GDM1 (cell line): ENCODE measurements at regions not wholly inside any gene's neighbourhood (a gene's known extent, or its start where the extent isn't known, plus 50 kb on each side); places are given as distances from the start of the nearest gene placed in this dataset.
"Not testable (repeated sequence)": the region's sequence is repeated elsewhere in the genome, so short reads cannot be mapped to it uniquely, and the experiment has no call there.

Source experiments
- DNase-seq: peaks from one replicate; lab custom pipeline; 2025; lab: John Stamatoyannopoulos, UW

DNA sequence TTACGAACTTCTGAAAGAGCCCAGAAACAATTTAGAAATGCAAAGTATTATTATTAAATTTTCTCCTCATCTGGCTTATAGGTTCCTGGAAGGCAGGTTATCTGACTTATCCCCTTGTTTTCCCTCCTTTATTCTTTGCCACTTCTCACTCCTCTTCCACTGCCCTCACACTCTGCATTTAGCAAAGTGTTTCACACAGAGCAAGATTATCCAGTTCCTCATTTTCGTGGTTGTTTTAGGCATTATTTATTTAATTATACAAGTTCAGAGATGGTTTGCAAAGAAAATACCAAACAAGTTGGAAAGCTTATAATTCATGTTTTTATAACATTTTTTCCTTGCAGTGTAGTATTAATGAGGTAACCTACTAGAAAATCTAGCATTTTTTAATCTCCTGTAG is 544.9 kb downstream of the NSUN3 start:
- no peak for DNase-seq

DNA sequence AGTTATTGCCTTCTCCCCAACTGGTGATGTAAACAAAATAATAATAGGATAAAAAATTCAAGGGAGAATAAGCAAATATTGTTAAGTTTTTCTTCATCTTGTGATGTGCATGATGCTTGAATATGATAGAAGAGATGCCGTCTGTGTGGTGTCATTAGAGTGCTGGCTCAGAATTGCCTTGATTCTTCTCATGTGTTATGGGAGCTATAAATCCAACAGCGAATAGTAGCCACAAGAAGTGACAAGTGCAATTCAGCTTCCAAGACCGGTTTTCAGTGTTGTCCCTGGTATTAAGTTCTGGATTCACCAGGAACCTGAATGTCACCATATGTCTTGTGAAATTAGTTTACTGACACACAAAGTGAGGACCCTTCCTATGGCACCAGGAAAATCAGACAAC is 547.0 kb downstream of the NSUN3 start:
- DNase-seq: no peak

DNA sequence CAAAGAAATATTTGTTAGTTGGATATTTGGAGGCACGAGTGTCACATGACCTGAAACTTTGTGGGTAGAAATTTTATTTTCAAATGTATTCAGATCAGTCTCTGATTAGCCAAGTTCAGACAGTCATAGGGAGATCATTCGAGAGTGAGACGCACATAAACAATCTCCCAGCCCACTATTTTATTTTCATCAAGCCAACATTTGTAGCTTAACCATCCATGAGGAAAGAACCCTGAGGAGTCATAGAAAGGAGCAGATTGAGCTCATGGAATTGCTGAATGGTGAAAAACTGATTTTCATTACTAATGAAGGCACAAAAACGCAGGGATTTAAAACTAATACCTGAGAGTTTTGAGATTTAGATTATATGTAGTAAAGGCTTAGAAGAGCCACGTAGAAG is 548.7 kb downstream of the NSUN3 start:
- DNase-seq: no peak

DNA sequence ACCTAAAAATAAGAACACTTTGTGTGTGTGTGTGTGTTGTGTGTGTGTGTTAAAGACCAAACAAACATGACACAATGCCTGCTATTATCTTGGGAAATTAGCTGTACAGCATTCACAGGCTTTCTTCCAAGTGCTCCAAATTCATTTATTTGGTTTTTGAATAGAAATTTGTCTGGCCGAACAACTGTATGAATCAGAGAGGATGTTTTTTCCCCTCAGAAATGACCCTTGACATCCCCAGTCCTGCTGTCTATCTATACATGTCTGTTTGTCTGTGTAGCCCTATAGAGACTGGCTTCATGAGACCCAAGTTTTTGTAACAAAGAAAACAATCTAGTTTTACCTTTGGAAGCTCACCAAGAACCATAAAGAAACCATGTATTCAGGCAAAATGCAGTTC is 549.8 kb downstream of the NSUN3 start:
- DNase-seq: no peak

DNA sequence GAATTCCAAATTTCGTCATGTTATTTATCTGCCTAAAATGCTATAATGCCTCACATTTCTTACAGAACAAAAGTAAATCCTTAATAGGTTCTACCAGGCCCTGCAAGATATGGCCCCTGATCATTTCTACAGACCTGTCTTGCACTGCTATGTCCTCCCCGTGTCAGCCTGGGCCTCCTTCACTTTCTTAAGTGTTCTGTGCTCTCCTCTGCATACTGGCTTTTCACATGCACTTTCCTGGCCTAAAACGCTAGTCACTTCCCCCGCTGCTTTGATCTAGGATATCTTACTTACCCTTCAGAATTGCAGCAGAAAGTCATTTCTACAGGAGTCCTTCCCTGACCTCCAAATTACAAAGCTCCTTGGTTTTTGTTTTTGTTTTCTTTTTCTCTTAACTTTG is 551.3 kb downstream of the NSUN3 start:
- DNase-seq: no peak

DNA sequence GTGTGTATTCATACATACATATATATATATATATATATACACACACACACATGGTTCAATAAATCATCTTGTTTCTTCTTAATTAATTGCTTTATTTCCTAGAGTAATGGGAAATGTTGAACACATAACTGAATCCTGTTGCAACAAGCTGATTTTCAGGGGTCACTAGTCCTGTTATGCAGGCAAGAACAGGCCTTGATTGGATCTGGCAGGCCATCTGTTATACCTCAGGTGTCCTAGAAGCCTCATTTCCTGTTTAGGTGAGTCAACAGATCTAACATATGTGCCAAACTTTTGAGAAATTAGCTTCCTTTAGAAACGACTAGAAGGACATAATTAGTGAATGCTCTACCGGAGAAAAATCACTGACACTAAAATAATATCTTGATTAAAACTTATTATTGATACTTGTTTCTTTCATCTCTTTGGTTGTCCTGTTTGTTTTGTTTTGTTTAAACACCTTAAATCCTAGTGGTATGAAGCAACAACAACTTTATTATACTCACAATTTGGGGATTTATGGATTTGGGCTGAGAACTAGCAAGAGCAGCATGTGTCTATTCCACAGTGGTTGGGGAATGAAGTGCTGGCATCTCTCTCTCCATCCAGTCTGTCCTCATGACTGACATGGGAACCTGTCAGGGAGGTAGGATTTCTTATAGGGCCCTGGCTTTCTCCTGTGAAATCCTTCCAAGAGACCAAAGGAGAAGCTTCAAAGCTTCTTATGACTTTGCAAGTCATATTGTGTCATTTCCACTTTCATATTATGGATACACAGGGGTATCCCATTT is 552.6 kb downstream of the NSUN3 start:
- DNase-seq: no peak

DNA sequence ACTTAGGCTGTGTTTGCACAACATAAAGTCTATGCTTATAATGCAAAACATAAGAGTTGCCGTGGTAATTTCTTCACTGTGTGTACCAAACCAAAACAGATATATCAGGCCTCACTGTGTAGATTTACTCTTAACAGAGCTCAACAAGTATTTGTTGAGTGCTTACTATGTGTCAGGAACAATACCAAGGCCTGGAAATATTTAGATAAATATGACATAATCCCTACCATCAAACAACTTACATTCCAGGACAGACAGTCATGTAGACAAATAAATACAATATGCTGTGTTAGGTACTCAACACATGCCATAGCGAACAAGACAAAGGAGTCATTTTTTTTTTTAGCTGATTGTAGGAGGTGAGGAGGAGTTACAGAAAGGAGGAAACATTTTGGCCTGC is 554.0 kb downstream of the NSUN3 start:
- DNase-seq: no peak

DNA sequence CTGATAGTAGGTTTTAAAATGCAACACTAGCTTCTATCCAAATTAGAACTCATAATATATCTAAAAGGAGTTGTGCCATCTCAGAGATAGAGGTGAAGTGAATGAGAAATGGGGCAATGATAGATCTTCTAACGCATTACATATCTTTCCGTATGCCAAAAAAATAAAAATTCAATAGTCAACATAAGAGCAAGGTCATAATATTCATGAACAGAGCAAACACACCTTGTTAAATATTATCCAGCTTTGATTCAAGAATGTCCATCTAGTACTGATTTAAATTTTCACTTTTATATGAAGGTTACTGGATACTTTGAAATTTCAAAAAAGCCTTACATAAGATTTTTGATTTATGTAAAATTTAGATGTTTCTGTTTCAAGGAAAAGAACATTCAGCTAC is 554.5 kb downstream of the NSUN3 start:
- no peak for DNase-seq

DNA sequence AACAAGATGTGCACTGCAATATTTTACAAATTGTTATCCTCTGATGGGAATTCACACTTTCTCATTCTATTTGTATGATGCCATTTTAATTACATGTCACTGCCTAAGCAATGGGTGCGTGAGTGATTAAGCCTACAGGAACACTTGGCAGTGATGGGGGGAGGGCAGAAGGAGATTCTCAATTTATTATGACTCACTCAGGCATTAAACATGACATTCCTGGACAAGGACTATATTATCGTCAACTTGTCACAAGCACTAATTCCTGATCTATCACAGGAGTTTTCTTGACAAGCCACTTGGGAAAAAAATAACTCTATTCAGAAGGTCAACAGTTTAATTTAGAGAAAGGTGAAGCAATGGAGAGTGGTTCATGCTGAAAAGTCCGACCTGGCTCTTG is 556.8 kb downstream of the NSUN3 start:
- DNase-seq: no peak

DNA sequence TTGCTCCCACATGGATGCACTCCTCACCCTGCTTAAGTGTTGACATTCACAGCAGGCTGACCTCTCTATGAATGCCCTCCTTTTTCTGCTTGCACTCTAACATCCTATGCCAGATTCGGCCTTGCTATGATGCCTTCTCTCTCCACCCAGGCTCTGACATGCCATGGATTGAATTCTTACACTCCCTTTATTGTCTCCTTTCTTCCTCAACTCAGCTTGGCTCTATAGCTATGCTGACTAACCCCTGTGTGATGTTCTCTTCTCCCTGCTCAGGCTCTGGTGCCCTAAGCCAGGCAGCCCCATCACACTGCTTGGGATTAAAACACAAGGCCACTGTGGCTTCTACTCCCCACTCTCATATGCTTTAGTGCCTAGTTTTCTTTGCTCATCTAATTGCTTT is 563.7 kb downstream of the NSUN3 start:
- no peak for DNase-seq

DNA sequence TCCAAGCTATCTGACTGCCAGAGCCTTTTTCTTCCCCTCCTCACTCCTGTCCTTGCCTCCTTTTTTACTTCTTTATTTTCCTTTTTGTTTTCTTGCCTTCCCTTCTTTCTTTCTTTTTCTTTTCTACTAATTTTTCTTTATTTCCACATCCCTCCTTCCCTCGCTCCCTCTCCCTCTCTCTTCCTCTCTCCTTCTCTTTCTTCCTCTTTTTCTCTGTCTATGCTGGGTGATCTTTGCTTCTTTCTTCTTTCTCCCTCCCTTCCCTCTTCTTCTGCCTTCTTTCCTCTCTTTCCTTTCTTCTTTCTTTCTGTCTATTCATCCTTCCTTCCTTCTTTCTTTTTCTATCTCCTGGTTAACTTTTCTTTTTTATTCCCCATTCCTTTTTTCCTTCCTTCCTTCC is 564.8 kb downstream of the NSUN3 start:
- DNase-seq: no peak

DNA sequence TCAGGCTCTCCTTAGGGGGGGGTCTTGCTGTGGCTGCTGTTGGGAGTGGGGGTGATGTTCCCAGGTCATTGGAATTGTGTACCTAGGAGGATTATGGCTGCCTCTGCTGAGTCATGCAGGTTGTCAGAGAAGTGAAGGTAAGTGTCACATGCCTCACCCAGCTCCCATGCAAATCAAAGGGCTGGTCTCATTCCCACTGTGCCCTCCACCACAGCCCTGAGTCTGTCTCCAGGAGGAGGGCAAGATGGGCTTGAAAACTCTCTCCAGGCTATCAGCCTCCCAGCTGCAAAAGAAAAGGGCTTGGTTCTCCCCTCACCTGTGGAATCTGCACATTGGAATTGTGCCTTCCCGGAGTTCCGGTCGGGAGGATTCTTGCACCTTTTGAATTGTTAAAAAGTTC is 580.5 kb downstream of the NSUN3 start:
- no peak for DNase-seq

DNA sequence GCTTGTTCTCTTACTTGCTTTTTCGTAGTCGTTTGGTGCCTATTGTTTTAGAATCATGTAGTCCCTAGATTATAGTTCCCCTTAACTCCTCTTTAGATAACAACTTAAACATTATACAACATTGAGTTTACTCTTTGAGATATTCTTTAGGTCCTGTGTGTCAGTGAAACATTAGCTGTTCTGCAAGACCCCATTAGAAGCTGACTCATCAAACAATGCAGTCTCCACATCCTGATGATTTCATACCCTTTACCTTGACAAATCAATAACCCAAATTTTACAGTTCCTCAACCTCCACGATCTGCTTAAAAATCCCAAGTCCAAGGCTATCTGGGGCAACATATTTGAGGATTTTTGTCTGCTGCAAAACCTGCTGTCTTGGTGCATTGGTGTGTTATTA is 582.9 kb downstream of the NSUN3 start:
- DNase-seq: no peak

DNA sequence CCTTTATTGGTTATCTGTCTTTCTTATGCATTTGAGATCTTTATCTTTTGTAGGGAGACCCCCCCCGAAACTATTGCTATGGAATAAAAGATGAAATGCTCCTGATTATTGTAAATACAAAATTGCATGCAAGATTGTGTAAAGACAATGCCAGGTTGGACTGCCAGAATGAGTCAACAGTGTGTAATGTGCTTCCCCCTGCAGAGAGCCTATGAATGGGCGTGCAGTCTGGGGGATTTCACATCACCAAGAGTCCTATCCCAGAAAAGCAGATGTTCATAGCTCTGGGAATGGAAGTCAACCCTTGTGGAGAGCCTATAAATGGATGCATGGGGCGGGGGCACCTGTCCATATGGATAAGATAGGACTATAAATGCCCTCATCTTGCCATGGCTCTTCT is 584.3 kb downstream of the NSUN3 start:
- no peak for DNase-seq

DNA sequence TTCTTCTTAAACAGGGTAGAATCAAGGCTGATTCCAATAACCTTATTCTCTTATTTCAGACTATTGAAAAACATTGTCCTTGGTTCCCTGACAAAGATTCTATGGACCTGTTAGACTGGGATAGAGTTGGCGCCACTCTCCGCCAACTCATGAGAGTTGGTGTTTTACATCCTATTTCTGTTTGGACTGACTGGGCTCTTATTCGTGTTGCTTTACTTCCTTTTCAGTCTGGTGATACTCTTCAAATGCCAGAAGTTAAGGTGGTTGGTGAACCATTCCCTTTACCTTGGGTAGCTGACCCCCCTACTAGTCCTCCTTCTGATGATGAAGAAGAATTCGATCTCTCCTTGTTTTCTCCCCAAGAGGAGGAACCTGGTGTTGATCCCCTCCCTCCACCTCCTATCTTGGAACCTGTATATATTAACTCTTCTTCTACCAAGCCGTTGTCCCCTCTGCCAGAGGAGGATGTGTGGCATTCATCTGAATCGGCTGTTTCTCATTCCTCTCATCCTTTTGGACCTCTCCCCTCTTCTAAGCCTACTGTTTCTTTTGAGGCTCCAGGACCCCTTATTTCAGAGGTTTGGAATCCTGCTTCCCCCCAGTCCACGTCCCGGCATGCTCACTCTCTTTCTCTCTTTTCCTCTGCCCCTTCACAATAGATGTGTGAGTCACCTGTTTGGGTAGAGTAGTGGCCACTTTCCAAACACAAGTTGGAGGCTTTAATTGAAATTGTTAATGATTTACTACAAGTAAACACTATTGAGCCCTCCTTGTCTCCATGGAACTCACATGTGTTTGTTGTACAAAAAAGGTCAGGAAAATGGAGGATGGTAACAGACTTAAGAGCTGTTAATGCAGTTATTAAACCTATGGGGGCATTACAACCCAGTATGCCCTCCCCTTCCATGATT is 585.7 kb downstream of the NSUN3 start:
- DNase-seq: not testable (repeated sequence)

DNA sequence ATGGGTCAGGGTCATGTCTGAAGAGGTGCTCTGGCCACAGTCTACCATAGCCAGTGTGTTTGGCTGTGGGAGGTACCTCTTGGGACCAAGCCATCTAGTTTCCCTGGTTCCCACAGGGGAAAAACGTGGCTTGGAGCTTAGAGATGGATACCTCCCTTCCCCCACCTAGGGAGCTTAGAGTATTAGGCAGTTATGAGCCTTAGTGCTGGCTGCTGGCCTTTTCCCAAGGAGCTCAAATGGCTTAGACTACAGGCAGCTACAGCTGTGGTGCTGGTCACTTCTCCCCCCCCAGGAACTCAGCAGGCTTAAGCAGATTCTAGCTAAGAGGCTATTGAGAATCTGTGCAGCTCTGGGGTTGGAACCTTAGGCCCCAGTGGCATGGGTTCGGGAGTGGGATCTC is 591.2 kb downstream of the NSUN3 start:
- no peak for DNase-seq

DNA sequence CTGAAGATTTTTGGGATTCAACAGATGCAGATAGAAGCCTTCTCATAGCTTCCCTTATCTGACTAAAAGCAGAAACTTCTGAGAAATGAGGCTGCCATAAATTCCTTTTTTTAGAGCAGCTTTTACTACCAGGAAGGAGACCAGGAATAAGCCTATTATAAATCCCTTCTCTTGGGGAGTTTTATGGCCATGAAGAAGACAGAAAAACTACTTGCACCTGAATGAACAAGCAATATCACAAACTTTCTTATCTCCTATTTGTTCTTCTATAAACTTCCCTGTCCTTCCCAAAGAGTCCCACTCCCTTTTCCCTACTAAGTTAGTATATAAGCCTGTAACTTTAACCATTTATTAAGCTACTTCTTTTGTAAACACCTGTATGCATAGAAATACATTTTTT is 603.1 kb downstream of the NSUN3 start:
- DNase-seq: no peak

DNA sequence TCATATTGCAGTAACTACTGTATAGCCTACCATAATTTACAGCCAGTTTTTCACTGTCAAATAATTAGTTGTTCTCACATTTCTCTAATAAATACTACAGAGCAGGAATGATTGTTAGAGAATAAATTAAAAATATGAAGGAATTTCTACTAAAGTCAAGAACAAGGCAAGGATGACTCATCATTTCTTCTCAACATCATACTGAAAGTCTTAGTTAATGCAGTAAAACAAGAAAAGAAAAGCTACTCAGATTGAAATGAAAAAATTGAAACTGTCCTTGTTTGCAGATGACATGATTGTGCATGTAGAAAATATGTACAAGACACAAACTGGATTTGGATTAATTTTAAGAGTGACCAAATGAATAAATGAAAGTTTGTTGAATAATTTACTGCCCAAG is 608.2 kb downstream of the NSUN3 start:
- DNase-seq: no peak

DNA sequence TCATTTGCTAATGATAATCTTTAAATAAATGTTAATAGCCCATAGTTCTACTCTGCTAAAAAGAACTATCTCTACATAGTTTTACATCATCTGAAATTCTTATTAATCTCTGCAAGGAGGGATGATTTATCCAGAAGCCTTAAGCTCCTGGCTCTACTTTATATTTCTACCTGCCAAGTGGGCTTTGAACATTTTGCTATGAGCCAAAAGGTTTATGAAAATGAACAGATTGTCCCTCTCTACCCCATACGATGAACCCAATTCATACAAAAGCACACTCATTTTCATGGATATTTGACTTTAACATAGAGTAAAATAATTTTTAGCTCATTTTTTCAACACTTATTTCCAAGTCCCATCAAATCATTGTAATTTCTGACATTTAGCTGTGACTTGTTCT is 611.0 kb downstream of the NSUN3 start:
- no peak for DNase-seq

DNA sequence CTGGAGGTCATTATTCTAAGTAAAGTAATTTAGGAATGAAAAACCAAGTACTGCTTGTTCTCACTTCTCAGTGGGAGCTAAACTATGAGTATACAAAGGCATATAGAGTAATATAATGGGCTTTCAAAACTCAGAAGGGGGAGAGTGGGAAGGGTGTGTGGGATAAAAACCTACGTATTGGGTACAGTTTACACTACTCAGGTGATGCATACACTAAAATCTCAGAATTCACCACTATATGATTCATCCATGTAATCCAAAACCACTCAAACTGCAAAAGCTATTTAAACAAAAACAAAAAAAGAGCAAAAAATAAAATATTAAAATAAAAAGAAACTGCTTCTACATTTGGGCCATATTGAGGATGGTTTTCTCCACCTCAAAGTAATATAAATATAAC is 623.3 kb downstream of the NSUN3 start:
- DNase-seq: no peak

DNA sequence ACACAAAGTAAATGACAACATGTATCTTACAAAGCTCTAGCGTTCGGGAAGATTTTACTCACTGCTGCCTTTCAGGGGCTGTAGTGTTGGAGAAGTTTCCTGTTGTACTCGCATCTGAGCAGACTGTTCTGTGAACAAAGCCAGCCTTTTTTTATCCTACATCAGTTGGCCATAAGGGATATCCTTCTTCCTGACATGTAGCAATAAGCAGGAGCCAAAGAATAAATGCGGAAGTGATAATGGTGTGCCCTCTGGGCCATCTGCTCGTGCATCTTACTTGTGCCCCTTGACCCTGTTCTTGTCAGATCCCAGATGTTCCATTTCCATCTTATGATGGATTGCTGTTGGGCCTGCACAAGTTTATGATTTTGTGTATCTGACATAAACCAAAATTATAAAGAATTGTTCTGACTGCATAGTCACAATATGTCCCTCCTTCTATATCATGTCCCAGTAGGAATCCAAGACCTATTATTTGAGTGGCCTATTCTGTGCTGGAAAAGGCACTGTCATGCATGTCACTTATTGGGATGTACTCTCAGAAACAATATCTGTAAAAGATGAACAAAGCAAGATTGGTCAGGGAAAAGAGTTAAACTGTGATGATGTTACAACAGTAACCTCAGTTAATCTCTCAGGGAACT is 631.3 kb downstream of the NSUN3 start:
- DNase-seq: no peak

DNA sequence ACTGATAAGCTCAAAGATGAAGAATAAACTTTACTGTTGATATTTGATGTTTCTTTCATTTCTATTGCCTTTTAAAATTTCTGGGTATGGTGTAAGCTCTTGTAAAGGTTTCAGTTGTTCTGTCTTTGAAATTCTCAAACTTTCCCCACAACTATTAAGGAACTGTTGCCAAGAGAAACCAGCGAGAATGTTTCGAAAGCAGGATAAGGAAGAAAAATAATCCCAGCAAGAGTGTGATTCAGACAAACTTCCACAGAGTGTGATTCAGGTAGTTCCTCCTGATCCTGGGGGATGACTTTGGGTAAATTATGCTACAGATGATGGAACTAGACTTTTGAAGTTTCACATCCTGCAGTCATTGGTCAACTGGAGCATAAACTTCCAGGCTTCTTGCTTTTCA is 632.0 kb downstream of the NSUN3 start:
- no peak for DNase-seq

DNA sequence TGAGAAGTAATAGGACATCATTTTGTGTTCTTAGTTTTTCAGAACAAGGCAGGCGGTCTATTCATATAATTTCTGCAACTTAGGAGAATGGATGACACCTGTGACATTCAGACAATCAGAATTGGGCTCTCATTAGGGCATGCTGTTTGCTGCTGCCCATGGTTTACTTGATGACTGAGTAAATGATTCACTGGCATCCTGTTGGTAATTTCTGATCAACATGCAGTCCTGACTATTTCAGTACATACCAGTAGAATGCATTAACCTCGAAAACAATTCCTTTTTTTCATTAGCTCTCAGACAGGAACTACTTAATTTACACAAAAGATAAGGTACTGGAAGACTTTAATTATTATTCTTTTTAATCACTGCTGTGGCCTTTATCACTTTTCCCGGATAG is 641.6 kb downstream of the NSUN3 start:
- no peak for DNase-seq
